ENCODE measurements at regions not wholly inside any gene's neighbourhood (a gene's known extent, or its start where the extent isn't known, plus 50 kb on each side); places are given as distances from the start of the nearest gene placed in this dataset.
"Not testable (repeated sequence)": the region's sequence is repeated elsewhere in the genome, so short reads cannot be mapped to it uniquely, and the experiment has no call there.

- no peak for DNase-seq
These were observed 162.6 kb upstream of the MAGI2 start for GRCh38 chr7:79615871-79616640.

- no peak for DNase-seq
These were observed 162.0 kb upstream of the MAGI2 start for GRCh38 chr7:79615466-79615865.

- no peak for DNase-seq
These were observed 159.4 kb upstream of the MAGI2 start for GRCh38 chr7:79612903-79613302.

GRCh38 chr7:79612022-79612421 lies 158.6 kb upstream of the MAGI2 start:
- DNase-seq, result no peak

GRCh38 chr7:79610748-79611304 lies 157.4 kb upstream of the MAGI2 start:
- DNase-seq, result no peak

- no peak for DNase-seq
These were observed 156.8 kb upstream of the MAGI2 start for GRCh38 chr7:79610313-79610712.

- no peak for DNase-seq
These were observed 154.5 kb upstream of the MAGI2 start for GRCh38 chr7:79608005-79608404.

GRCh38 chr7:79604841-79605240 lies 151.4 kb upstream of the MAGI2 start:
- DNase-seq, result no peak

GRCh38 chr7:79598351-79598750 lies 144.9 kb upstream of the MAGI2 start:
- DNase-seq, result no peak

- DNase-seq, result not testable (repeated sequence)
These were observed 141.2 kb upstream of the MAGI2 start for GRCh38 chr7:79594671-79595070.

GRCh38 chr7:79593866-79594301 lies 140.4 kb upstream of the MAGI2 start:
- DNase-seq, result no peak

GRCh38 chr7:79590916-79591623 lies 137.6 kb upstream of the MAGI2 start:
- no peak for DNase-seq

- no peak for DNase-seq
These were observed 136.9 kb upstream of the MAGI2 start for GRCh38 chr7:79590391-79590790.

- no peak for DNase-seq
These were observed 117.4 kb upstream of the MAGI2 start for GRCh38 chr7:79570903-79571302.

GRCh38 chr7:79563821-79564522 lies 110.5 kb upstream of the MAGI2 start:
- no peak for DNase-seq

GRCh38 chr7:79555571-79555970 lies 102.1 kb upstream of the MAGI2 start:
- no peak for DNase-seq

GRCh38 chr7:79553811-79554555 lies 100.5 kb upstream of the MAGI2 start:
- no peak for DNase-seq

- no peak for DNase-seq
These were observed 99.0 kb upstream of the MAGI2 start for GRCh38 chr7:79552463-79552862.

GRCh38 chr7:79548727-79549126 lies 95.3 kb upstream of the MAGI2 start:
- DNase-seq, result no peak

GRCh38 chr7:79547132-79547531 lies 93.7 kb upstream of the MAGI2 start:
- no peak for DNase-seq

- no peak for DNase-seq
These were observed 87.1 kb upstream of the MAGI2 start for GRCh38 chr7:79540592-79540991.

GRCh38 chr7:79534128-79534527 lies 80.7 kb upstream of the MAGI2 start:
- no peak for DNase-seq
